ENCODE measurements at regions not wholly inside any gene's neighbourhood (a gene's known extent, or its start where the extent isn't known, plus 50 kb on each side); places are given as distances from the start of the nearest gene placed in this dataset.

DNA sequence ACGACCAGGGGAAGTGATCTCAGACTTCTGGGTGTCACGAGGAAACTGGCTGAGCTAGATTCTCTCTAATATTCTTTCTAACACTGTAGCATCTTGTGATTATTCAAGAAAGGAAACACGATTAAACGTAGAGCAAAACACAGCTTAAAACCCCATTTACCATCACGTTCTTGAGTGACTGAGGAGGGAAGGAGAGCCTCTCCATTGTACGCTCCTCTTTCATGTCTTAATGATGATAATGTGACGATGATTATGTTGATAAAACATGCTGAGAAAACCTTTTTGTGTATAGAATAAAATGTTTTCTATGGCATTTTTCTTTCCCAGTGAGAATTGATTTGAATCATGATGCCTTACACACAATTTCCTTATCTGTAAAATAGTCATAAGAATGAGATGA is 705.6 kb upstream of the ID2 start:
- DNase-seq (ENCODE audit: low spot score) (no peak), ATAC-seq (no peak)

DNA sequence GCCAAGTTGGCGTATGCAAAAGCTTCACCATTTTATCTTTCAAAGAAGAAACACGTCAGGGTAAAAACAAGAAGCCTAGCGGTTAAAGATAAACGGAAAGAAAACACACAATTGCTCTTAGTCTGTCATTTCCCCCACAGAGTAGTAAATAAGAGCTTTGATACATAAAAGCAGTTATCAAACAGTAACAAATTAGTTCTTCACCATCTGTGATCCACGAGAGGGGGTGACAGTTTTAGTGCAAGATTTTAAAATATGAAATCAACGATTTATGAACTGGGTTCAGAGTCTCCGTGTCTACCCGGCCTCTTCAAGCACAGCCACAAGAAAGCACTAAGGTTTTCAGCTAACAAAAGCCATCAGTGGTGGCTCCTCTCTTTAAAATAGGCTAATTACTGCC is 703.9 kb upstream of the ID2 start:
- no peak for DNase-seq (ENCODE audit: low spot score)
- no peak for ATAC-seq

DNA sequence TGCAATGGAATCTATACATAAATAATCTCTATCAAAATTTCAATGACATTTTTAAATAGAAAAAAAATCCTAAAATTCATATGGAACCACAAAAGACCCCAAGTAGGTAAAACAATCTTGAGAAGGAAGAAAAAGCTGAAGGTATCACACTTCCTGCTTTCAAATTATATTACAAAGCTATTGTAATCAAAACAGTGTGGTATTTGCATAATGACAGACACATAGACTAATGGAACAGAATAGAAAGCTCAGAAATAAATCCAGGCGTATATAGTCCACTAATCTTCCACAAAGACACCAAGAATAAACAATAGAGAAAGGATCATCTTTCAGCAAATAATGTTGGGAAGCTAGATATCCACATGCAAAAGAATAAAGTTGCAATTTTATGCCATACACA is 699.8 kb upstream of the ID2 start:
- no peak for DNase-seq (ENCODE audit: low spot score)
- no peak for ATAC-seq

DNA sequence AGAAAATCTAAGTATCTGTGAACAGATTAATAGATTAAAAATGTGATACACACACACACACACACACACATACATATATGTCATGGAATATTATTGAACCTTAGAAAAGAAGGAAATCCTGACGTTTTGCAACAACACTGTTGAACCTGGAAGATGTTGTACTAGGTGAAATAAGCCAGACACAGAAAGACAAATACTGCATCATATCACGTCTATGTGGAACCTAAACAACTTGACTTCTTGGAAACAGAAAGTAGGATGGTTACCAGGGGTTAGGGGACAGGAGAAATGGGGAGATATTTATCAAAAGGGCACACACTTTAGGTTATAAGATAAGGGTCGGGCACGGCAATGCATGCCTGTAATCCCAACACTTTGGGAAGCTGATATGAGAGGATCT is 698.4 kb upstream of the ID2 start:
- DNase-seq (ENCODE audit: low spot score) (no peak), ATAC-seq (no peak)

DNA sequence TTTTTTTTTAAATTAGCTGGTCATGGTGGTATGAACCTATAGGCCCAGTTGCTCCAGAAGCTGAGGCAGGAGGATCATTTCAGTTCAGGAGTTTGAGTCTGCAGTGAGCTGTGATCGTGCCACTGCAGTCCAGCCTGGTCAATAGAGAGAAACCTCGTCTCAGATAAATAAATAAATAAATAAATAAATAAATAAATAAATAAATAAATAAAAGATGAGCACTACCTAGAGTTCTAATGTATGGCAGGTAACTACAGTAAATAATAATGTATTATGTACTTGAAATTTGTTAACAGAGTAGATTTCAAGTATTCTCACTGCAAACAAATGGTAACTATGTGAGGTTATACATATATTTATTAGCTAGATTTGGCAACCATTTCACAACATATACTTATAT is 697.9 kb upstream of the ID2 start:
- ATAC-seq: no peak
- DNase-seq (ENCODE audit: low spot score): no peak

DNA sequence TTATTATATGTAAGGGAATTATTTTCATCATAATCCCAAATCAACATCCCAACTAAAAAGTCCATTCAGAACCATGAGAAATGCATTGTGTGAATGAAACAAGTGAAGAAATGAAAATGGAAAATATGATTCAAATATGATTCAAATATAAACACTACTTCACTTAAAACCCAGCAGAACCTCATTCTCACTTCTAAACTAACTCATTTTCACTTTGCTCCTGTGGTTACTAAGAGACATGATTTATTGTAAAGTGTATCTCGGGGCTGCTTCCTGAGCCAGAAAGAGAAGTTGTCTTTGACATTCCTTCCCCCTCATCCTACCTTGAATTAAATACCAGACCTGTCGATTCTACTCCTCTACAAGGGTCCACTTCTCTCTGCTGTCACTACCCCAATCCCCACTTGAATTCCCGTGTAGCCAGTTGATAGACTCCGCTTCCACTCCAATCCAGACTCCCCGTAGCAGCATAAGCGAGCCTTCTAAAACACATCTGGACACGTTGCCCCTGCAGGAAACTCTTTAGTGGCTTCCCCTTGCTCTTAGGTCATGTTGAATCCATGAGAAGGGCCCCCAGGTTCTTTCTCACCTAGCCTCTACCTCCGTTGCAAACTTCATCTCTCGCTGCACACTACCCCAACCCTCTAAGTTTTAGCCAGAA is 697.0 kb upstream of the ID2 start:
- no peak for ATAC-seq

DNA sequence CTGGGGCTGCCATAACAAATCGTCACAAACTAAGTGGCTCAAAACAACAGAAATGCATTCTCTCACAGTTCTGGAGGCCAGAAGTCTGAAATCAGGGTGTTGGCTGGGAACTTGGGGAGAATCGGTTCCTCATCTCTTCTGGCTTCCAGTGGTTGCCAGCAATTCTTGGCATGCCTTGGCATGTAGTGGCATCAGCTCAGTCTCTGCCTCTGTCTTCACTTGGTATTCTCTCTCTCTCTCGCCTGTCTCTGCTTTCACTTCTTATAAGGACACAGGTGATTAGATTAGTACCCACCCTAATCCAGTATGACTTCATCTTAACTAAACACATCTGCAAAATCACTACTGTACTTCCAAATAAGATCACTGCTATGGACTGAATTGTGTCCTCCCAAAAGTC is 695.4 kb upstream of the ID2 start:
- no peak for DNase-seq (ENCODE audit: low spot score)
- ATAC-seq: no peak

More for the DNA sequence above, 697.0 kb upstream of the ID2 start:
- DNase-seq (ENCODE audit: low spot score): no peak

DNA sequence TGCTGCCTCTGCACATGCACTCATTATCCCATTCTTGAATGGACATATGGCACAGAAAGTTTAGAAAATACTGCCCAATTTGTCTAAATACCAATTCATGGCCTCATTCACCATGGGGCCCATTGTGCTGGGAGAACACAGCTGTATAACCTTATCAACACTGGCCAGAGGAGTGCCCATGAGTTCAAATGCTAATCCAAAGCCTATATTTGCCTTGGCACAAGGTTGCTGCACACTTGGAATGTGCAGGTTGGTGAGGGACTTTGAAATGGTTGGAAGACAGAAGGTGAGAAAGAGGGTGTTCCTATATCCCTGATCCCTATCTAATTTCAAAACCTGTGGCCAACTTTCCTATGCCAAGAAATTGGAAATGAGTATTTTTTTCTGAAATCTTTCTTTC is 693.9 kb upstream of the ID2 start:
- DNase-seq (ENCODE audit: low spot score): peak; percentile 63
- ATAC-seq: peak; percentile 100

DNA sequence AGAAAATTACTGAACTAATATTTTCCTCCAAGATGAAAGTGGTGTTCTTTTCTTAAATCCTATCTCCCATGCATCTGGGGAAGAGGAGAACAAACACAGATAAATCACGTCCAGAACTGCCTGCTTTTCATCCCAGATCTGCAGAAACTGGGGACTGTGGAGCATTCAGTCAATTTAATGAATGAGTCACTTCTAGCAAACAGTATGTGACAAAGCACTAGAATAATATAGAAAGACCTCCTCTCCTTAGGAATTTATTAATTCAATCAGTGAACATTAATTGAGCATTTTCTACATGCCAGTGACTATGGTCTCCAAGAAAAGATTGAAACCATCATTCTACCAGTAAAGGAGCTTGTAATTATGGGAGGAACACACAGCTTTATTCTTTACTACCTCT is 693.4 kb upstream of the ID2 start:
- DNase-seq (ENCODE audit: low spot score) (no peak), ATAC-seq (no peak)

DNA sequence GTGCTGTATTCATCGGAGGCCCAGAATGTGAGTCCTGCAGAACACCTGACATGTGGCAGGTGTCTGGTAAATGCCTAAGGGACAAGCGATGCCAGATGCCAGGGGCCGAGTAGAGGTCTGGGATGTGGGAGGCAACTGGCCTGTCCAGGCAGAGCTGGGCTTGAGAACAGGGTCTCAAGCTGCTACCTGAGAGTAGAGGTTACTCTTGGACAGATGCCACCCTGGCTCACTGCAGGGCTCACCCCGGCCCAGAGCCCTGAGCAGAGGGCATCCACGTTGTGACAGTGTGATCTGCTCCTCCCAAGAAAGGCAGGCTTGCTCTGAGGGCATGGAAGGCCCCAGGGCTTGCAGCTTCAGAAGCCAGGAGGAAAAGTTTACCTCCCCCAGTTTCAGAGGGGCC is 692.0 kb upstream of the ID2 start:
- ATAC-seq: no peak

DNA sequence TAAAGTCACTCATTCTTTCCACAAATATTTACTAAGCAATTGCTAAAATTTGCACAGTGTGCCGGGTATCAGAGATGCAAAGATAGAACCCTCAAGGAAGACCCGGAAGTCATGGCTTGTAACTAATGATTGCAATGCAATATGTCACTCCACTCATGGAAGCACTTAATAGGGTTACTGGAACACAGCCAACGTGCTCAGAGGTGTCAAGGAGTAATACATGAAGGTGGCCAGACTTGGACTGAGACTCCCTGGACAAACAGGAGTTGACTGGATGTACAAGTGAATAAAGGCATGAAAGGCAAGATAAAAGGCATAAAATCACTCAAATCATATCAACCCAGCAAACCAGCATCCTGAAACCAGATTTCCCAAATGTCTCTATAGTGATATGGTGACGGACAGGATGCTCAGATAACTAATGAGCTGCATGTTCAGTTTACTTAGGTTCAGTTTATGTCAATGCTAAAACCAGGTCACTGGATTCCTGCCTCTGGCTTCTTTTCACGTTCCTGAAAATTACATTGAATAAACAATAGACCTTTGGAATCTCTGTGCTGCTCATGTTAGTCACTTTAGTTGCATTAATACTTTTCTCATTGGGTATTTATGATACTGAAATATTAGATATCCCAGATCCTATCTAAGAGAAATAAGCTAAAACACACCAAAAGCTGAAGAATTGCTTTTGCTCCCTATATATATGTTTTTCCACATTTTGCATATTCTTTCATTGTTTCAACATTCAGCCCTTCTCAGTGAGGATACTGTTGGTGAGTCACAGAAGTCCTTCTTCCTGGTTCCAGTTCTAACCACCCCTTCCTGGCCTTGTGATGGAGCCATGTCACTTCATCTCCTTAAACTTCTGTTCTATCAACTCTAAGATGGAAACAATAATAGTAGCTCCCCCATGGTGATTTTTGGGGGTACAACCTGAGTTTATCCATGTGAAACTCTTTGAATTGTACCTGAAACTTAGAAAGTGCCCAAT is 688.9 kb upstream of the ID2 start:
- DNase-seq (ENCODE audit: low spot score) (no peak), ATAC-seq (no peak)

More for the DNA sequence above, 692.0 kb upstream of the ID2 start:
- no peak for DNase-seq (ENCODE audit: low spot score)

DNA sequence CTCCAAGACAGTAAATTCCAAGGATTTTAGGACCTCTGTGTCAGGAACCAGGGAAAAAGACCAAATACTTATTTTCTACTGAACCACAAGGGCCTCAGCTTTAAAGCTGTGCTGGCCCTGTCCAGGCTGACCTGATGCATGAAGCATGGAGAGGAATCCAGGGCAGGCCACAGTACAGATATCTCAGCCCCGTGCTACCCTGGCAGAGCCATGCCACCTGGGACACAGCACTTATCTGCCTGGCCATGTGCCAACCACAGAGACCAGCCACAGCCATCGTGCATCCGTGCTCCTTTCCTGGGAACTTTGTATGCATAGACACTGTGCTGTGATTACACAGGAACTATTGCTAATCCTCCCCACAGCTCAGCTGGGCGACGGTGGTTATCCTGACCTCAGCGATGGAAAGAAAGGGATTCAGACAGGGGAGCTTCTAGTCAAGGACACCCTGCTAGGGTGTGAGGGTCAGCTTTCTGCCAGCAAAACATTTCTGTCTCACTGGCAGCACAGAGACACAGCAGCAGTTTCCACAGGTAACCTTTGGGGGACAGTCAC is 687.4 kb upstream of the ID2 start:
- DNase-seq (ENCODE audit: low spot score): no peak

DNA sequence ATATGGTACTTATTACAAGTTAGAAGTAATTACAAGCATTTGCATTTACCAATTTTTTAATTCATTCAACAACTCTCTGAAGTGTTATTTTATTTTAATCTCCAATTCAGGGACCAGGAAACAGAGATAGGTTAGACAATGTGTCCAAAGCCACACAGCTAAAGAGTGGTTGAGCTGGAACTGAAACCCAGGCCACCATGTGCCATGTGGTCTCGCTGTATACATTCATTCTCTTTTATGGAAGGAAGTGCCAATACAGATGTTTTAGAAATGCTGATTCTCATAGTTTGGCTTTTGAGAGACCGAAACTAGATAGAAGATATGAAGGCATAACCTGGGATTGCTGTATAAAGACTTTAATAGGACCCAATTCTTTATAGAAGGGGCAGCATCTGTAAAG is 684.6 kb upstream of the ID2 start:
- no peak for DNase-seq (ENCODE audit: low spot score)
- ATAC-seq: no peak

More for the DNA sequence above, 687.4 kb upstream of the ID2 start:
- peak; percentile 44 for ATAC-seq

DNA sequence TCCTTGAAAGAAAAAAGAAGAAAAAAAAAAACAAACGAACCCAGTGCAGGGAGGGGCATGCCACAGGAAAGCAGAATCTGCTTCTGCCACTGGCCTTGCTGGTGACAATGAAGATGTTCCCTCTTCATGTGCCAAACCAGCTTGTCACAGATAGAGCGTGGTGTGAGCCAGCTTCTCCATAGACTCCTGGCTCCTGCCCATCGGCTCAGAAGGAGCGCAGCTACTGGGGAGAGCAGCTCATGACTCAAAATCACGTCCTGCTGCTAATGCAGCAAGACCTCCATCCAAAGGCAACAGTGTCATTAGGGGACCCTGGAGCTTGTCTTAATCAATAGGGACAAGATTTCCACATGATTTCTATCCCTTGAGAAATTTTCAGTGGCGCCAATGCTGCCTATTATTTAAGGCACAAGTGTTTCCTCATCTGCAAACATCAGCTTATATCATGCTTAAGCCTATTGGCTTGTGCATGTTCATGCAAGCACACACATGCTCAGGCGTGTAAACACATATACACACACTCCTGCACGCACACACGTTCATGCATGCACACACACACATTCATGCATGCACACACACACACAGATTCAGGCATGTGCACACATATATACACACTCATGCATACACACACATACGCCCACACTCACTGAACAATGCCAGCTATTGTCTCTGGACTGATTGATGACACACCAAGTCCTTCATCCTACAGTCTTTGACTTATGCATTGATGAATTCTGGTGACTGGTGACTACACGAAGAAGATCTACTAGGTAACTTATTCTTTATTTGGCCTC is 682.0 kb upstream of the ID2 start:
- DNase-seq (ENCODE audit: low spot score) (no peak), ATAC-seq (no peak)

DNA sequence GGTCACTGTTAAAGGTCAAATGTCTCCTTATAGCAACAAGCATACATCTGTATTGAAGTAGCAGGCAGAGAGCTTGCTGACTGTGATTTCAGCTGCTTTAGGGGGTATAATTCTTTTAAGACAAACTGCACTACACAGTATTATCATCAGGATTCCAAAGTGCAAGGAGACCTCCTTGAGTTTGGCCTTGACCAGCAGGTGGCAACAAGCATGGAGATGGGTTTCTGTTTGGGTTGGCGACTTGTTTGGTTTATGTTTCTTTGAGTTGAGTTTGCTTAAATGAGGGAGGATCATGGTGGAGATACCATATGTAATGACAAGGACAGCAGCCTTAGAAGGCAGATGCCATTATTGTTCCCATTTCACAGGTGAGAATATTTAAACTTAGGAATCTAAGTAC is 681.0 kb upstream of the ID2 start:
- ATAC-seq (no peak), DNase-seq (ENCODE audit: low spot score) (no peak)

DNA sequence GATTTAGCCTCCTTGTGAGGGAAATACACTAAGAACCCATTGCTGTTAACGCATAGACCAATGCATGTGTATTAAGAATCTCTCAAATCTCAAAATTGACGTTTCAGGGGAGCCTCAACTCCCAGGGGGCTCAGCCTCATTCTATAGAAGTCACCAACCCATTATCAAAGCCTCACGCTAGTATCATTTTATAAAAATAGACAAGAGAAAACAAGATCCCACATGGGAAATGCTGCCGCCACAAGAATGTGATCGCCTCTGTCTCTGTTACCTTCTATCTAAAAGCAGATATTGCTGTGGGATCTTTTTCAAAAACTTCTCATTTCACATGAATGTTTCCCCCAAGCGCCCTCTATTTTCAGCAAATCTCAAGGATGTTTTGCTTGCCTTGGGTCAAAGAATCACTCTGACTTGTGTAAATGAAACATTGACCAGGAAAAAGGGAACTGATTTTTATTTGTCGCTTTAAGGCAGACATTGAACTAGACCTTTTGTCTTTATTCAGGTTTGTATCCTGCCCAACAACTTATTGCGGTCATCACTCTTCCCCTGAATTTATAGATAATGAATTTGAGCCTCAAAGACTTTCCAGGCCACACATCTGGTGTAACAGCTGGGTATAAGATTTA is 679.0 kb upstream of the ID2 start:
- no peak for DNase-seq (ENCODE audit: low spot score)
- no peak for ATAC-seq

DNA sequence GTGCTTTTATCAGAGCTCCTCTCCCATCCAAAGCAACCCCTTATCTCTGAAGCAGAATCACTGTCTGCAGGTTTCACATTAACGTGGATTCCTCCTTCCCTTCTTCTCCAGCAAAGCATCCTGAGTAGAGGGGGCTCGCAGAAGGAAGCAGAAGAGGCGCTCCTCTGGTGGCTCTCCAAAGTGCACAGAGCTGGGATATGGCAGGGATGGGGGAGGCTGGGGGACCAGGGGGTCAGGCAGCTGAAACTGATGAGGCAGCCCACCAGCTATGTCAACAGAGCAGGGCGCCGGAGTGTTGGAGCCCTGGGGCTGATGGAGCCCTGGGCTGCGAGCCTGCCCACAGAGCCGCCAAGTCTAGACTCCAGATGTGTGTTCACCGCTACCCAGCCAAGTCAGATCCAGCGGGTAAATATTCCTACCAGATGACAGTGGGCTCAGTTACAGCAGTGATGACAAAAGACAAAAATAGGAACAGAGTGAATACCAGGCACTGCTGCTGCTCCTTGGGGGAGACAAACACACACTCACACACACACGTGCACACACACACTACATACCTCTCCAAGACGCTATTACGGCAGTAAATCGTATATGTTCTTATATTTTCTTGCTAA is 678.3 kb upstream of the ID2 start:
- DNase-seq (ENCODE audit: low spot score): no peak

DNA sequence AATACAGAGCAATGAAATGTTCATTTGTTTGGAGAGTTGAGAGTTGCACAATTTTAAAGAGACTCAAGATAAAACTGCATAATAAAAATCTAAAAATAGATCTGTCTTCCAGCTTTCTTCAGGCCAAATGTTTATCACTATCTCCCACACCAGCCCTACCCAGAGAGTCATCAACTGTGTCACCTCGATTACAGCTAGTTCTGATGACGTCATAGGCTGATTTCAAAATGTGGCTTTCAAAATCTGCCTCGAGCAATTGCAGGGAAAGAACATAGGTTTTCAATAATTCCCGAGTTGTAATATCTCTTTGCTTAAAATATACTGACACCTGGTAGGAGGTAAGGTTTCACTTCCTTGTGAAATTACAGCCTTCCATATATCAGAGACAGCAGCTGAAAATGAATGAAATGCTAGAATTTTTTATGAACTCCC is 677.6 kb upstream of the ID2 start:
- ATAC-seq: peak; percentile 36
- DNase-seq (ENCODE audit: low spot score): no peak

More for the DNA sequence above, 678.3 kb upstream of the ID2 start:
- peak; percentile 19 for ATAC-seq

DNA sequence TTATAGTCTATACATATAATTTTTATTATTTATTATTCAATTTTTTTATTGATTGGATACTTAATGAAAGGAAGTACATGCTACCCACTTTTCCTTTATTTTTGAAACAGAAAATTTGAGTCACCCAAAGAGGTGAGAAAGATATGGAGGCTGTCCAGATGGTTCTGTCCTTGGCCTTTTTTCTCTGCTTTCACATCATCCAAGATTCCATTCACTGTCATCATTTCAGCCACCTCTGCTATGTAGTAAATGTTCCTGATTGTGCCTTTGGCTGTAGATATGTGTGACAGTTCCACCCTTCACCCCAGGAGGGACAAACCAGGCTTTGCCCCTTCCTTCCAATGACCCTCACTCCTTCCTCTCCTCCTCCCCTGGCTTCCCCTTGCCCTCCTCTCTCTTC is 675.7 kb upstream of the ID2 start:
- DNase-seq (ENCODE audit: low spot score) (no peak), ATAC-seq (no peak)

DNA sequence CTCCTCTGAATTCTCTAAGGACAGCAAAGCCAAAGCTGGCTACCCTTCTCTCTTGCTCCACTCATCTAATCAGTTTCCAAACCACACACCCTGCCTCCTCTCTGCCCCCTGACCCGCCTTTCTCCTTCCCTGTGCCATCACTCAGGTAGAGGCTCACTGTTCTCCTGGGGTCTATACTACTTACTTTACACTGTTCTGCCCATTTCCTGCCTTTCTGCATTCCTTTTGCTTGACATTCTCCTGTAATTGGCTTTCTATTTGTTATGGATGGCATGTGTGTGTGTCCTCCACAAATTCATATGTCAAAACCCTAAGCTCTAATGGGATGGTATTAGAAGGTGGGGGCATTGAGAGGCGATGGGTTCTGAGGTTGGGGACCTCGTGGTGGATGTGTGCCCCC is 675.2 kb upstream of the ID2 start:
- ATAC-seq: no peak
- no peak for DNase-seq (ENCODE audit: low spot score)
